ENCODE measurements at regions not wholly inside any gene's neighbourhood (a gene's known extent, or its start where the extent isn't known, plus 50 kb on each side); places are given as distances from the start of the nearest gene placed in this dataset.

DNA sequence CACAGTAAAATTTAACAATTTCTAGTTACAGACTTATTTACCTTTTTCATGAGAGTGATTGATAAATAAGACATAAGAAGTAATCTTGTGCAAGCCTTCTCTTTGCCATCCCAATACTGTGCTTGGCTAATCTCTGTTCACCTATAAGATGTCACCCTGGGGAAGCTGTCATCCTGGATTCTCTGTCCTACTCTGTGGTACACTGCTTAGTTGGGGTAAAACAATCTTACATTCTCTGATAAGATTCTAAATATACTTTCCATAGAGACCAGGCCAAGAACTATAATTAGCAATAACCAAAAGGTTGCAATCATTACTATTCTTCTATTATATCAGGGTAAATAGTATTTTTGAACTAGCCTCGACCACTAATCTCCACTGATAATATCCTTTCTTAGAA is 1218.3 kb upstream of the CADM2 start:
- TF ChIP-seq, protein P1, sequence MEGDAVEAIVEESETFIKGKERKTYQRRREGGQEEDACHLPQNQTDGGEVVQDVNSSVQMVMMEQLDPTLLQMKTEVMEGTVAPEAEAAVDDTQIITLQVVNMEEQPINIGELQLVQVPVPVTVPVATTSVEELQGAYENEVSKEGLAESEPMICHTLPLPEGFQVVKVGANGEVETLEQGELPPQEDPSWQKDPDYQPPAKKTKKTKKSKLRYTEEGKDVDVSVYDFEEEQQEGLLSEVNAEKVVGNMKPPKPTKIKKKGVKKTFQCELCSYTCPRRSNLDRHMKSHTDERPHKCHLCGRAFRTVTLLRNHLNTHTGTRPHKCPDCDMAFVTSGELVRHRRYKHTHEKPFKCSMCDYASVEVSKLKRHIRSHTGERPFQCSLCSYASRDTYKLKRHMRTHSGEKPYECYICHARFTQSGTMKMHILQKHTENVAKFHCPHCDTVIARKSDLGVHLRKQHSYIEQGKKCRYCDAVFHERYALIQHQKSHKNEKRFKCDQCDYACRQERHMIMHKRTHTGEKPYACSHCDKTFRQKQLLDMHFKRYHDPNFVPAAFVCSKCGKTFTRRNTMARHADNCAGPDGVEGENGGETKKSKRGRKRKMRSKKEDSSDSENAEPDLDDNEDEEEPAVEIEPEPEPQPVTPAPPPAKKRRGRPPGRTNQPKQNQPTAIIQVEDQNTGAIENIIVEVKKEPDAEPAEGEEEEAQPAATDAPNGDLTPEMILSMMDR (IDR thresholded peaks at IDR 0.05; ENCODE audit: insufficient read depth, low read length) = no peak
- no peak for DNase-seq (ENCODE audit: low read depth)
- no peak overlapping the region for H3K4me3 ChIP-seq (ENCODE audit: low read depth, low read length)

DNA sequence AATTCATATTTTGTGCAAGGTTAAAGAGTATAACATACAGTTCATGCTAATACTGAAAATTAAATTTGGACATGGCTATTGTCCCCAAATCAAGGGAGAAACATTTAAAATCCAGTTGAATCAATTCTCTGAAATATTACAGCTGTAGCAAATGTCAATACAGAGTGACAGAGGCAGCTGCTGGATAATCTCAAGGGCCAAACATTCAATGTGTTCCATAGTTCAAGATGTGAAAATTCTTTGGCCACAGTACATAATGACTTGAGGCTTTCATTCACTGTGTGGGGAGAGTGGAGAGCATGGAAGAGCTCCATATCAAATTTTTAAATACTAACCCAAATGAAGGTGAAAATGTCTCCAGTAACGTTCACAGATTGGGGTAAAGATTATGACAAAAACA is 1192.8 kb upstream of the CADM2 start:
- TF ChIP-seq, protein P1 (IDR thresholded peaks at IDR 0.05; ENCODE audit: insufficient read depth, low read length) = no peak
- no peak for DNase-seq (ENCODE audit: low read depth)
- H3K4me3 ChIP-seq (ENCODE audit: low read depth, low read length) = no peak overlapping the region

DNA sequence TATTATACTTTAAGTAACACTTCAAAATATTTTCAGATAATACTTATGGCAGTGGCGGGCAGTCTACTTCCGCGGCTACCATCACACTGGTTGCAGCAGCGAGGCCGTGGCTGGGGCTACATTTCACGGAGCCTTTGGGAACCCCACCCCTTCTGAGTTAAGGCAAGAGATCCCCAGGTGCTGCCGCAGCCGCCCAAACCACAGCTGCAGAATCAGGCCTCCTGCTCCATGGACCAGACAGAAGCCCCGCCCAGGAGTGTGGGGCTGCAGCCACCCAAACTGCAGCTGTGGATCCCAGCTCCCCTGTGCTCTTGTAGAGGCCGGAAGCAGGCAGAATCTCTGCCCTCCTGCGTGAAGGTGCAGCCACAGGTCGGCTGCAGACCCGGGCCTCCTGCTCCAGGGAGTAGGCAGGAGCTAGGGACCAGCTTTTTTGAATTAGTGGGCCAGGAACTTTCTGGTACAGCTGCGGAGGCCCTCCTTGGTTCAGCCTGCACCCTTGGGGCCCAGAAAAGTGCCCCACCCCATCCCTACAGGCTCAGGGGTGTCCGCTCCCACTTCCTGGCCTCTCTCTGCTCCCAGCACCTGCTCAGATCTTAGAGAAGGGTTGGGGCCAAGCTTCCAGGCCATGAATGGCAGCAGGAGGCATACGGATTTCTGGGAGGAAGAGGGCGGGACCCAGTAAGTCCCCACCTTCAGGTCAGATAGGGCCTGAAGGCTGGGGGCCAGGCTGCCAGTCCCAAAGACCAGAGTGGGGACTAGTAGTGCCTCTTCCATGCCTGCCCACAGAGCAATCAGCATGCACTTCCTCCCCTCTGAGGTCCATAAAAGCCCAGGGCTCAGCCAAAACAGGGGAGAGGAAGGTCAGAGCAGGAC is 1188.8 kb upstream of the CADM2 start:
- no peak overlapping the region for H3K4me3 ChIP-seq (ENCODE audit: low read depth, low read length)
- TF ChIP-seq, protein P1 (IDR thresholded peaks at IDR 0.05; ENCODE audit: insufficient read depth, low read length) = no peak
- DNase-seq (ENCODE audit: low read depth) = no peak

DNA sequence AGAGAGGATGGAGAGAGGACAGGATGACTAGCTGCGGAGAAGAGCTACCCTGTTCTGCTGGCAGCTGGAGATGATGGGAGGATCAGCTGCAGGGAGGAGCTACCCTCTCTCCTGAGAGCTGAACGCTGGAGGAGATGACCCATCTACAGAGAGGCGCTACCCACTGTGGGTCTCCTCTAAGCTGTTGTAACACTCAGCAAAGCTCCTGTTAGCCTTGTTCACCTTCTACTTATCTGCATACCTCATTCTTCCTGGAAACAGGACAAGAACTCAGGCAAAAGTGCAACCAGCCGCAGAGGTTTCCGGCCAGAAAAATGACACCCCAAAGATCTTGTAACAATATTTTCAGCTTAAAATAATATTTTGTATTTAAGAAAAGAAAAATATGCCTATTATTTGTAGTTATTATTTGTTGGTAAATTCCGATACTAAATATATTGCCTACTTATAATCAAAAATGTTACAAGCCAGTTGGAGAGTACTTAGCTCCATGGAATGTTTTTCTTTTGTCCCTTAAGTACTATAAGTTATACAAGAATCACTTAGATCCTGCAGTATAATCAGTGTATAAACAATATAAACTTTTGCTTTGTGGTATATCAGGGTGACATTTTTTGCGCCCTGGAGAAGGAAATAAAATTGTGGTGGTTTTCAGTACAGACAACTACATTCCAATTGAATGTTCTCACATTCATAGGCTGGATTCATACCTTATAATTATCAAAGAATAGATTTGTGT is 1188.0 kb upstream of the CADM2 start:
- H3K4me3 ChIP-seq (ENCODE audit: low read depth, low read length) = no peak overlapping the region
- TF ChIP-seq, protein P1 (IDR thresholded peaks at IDR 0.05; ENCODE audit: insufficient read depth, low read length) = no peak
- DNase-seq (ENCODE audit: low read depth) = no peak

DNA sequence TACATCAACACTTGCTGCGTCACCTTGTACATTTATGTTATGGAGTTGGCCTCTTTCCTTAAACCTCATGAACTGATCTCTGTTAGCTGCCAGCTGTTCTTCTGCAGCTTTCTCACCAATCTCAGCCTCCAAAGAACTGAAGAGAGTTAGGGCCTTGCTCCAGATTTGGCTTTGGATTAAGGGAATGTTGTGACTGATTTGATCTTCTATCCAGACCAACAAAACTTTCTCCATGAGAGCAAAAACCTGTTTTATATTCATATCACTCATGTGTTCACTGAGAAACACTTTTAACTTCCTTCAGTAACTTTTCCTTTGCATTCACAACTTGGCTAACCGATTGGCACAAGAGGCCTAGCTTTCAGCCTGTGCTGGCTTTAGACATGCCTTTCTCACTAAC is 1156.0 kb upstream of the CADM2 start:
- no peak overlapping the region for H3K4me3 ChIP-seq (ENCODE audit: low read depth, low read length)
- TF ChIP-seq, protein P1 (IDR thresholded peaks at IDR 0.05; ENCODE audit: insufficient read depth, low read length) = no peak
- DNase-seq (ENCODE audit: low read depth) = no peak

DNA sequence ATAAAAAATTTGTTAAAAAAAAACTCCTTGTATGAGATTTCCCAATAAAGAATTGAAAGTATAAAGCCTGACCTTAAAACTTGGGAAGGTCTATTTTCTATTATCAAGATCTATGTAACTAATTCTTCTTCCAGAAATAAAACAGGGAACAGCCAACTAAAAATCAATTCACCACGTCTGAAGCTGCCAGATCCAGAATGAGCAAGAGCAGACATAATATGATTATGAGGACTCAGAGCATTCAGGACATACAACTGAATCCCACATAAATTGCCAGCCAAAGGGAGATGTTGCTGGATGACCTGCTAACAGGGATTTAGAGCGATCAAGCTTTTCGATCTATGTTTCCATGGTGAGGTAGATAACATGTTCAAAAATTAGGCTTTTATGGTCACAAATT is 1151.3 kb upstream of the CADM2 start:
- no peak for DNase-seq (ENCODE audit: low read depth)
- TF ChIP-seq, protein P1 (IDR thresholded peaks at IDR 0.05; ENCODE audit: insufficient read depth, low read length) = no peak
- no peak overlapping the region for H3K4me3 ChIP-seq (ENCODE audit: low read depth, low read length)

Measured in fibroblast of the aortic adventitia (primary cell).